ENCODE measurements at regions not wholly inside any gene's neighbourhood (a gene's known extent, or its start where the extent isn't known, plus 50 kb on each side); places are given as distances from the start of the nearest gene placed in this dataset.

DNA sequence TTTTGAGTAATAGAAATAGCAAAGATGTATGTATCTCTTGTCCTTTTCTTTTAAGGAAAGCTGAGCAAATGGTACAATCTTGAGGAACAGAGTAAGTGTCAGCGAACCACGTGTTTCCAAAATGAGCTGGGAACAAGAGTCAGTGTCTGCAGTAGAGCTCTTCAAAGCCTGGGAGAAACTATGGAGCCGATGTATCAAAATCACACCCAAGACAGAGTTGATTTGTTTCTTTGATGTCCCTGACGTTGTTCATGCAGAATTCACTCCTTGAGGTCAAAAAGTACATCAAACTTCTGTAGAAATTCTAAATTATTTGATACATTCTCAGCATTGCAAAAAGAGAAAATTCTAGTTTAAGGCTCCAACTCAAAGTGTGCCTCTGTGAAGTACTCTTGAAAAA lies 216.5 kb downstream of the SKIDA1 start:
- no peak for TF ChIP-seq PAX5 (IDR thresholded peaks at IDR 0.05; ENCODE audit: insufficient read depth, low read length, severe bottlenecking)
- TF ChIP-seq POLR2A (IDR thresholded peaks at IDR 0.05; ENCODE audit: low read depth, low read length) = no peak
- no peak for TF ChIP-seq POLR2AphosphoS5 (IDR thresholded peaks at IDR 0.05; ENCODE audit: low read depth, low read length)

Data from GM12891 (cell line).